K562 (cell line): ENCODE measurements at regions not wholly inside any gene's neighbourhood (a gene's known extent, or its start where the extent isn't known, plus 50 kb on each side); places are given as distances from the start of the nearest gene placed in this dataset.

Experiments used
- BRCA1 ChIP-seq, 2 experiments: fragments of 450-650 bp in 1 of 2; sonication (generic) in 1 of 2; formaldehyde crosslinking in 1 of 2; IDR thresholded peaks; 2 replicates each; pipeline versions ENCODE4 v1.5.0 to v1.6.1; 2017 to 2020; ENCODE audit warnings: mild to moderate bottlenecking in 1 of 2, missing genetic modification reagents in 1 of 2
- RAD51 ChIP-seq: fragments of 450-650 bp; IDR thresholded peaks from 2 replicates; pipeline ENCODE4 v1.7.1; 2016; ENCODE audit warnings: low read depth, mild to moderate bottlenecking, borderline replicate concordance
- SMAD4 ChIP-seq: fragments of 250-450 bp; sonication (Bioruptor Pico); conservative IDR thresholded peaks from 2 replicates; pipeline ENCODE4 v1.8.0; 2021; ENCODE audit warnings: inconsistent platforms, mild to moderate bottlenecking, moderate library complexity
- ZNF174 ChIP-seq: fragments of 250-450 bp; sonication (Bioruptor Pico); IDR thresholded peaks from 2 replicates; pipeline ENCODE4 v1.4.0; 2020; ENCODE audit warnings: mild to moderate bottlenecking

- no peak for TF ChIP-seq SMAD4 (CRISPR knock-in tag)
- no peak for TF ChIP-seq RAD51
- no peak for TF ChIP-seq ZNF174 (CRISPR knock-in tag)
- TF ChIP-seq BRCA1 (IDR thresholded peaks at IDR 0.05): no peak
- no peak for TF ChIP-seq BRCA1 (CRISPR knock-in tag; IDR thresholded peaks at IDR 0.05)
Measured at GRCh38 chr13:111489301-111489700, 168.9 kb downstream of the TEX29 start.
